Activated effector memory CD4-positive, alpha-beta T cell treated with anti-CD3 and anti-CD28 coated beads, Interleukin-2, amount 50 U/mL, for 16 hours (primary cell): ENCODE measurements at regions not wholly inside any gene's neighbourhood (a gene's known extent, or its start where the extent isn't known, plus 50 kb on each side); places are given as distances from the start of the nearest gene placed in this dataset.
A peak's percentile ranks its signal among the peaks of the same experiment; 100 is the strongest.

Source experiments
- DNase-seq: peaks from one replicate; pipeline ENCODE4 v3.0.0-alpha.2; 2020

DNA sequence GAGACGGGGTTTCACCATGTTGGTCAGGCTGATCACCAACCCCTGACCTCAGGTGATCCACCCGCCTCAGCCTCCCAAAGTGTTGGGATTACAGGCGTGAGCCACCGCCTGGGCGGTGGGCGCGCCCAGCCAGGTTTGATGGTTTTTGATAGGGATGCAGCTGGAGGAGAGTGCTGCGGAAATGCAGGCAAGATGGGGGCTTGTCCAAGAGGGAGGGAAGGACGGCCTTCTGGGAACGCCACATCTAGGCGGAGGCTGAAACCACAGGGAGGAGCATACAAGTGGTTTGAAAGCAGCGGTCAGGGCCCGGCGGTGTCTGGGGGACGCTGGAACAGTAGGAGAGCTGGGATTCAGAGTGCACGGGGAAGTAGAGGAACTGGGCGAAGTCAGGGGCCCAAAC is 134.6 kb downstream of the VRK1 start:
- DNase-seq: peak; percentile 25

- DNase-seq: peak; percentile 21
These were observed 137.6 kb downstream of the VRK1 start for GRCh38 chr14:96934638-96935330.

GRCh38 chr14:96938946-96939345 is 141.8 kb downstream of the VRK1 start:
- DNase-seq: peak; percentile 52

DNA sequence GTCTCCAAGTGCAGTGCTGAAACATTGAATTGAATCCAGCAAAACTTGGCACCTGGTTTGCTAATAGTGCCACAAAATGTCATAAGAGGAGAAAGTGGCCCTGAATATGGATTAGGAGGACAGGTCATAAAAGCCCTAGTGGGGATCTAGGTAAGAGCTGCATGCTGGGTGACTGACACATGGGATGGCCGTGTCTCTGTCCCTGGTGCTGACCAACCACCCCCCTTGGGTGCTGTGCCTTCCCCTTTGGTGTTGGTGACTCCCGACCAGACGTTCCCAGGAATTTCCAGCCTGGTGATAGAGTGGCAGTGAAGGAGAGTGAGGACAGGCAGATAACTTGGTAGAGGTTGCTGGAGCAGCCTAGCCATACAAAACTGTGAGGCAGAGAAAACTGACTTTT is 142.8 kb downstream of the VRK1 start:
- DNase-seq: peak; percentile 36

DNA sequence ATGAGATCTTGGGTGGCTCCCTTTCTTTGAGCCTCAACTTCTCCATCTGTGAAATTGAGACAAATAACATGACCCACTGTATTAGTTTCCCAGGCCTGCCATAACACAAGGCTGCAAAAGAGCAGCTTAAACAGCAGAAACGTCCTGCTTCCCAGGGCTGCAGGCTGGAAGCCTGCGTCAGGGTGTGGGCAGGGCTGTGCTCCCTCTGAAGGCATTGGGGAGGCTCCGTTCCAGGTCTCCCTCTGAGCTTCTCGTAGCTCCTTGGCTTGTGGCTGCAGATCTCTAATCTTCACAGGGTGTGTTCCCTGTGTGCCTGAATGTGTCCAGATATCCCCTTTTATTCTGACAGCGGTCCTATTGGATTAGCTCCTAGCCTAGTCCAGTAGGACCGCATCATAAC is 147.1 kb downstream of the VRK1 start:
- no peak for DNase-seq

DNA sequence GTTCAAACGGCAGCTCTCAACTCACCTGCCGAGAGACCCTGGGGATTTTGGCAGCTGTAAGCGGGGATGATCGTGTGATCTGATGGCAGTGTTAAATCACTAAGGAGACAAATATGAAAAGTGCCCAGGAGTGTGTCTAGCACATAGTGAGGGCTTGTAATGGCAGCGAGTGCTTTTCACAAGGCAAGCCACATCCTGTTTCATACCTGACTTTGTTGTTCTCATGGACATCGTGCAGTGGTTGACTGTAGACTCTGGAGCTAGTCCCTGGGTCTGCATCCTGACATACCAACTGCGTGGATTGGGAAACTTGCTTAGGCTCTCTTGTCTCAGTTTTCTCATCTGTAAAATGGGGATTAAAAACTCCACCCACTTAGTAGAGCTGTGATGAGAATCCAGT is 148.5 kb downstream of the VRK1 start:
- DNase-seq: no peak

DNA sequence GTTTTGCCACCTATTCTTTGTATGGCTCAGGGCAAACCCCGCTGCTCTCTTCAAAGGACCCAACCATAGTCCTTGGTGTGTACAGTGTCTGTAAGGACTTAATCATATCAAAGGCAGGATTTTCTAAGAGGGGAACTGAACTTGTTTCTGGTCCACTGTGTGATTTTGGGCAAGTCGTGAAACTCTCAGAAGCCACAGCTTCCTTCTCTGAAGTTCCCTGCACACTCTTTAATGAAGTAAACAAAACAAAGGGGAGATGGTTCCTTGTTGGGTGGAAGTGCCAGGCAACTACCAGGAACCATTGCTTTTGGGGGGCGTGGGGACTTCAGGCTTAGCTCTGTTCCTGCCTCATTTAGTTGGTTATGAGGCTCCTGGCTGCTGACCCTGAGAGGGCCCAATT is 152.4 kb downstream of the VRK1 start:
- no peak for DNase-seq

DNA sequence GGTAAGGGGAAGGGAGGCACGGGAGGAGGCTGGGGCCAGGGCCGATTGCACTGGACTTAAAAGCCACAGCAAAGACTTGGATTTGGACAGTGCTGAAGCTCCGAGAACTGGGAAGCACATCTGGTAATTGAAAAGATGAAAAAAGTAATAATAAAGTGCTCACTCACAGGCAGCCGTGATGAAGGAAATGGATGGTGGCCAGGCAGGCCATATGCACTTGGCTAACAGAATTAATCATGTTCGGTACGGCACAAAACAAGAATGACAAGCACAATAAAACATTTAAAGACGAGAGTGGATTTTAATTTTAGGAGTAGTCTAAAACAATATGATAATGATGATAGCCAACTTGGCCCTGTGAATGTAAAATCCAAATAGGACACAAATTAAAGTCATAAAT is 154.3 kb downstream of the VRK1 start:
- no peak for DNase-seq

DNA sequence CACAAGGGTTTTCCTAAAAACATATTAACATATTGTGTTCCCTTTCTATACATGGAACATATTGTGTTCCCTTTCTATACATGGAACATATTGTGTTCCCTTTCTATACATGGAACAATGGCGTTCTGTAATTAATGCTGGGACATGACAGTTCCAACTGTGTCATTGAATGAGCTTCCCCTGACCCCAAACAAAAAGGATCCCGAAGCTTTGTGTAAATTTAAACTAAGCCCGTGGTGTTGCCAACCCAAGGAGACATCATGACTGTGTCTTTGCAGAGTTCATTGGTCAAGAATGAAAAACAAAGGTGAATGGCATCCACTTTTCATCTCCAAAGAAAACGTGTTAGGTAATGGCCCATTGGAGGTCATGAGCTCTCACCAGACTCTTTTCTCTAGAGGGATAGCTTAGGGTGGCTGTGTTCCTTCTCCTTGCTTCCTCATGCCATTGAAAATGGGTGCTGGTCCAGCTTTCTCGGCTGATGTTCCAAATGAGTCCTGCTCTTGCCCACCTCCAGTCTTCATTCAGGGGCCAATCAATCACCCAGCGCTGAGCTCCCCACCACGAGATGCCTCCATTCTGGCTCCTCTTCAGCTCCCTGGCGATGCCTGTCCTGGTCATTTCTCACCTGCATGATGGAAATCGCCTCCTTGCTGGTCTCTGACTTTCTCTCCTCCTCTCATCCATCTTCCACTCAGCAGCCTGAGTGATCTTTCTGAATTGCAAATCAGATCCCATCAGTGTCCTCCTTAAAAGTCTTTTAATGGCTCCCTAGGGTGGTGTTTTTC is 156.1 kb downstream of the VRK1 start:
- no peak for DNase-seq

- no peak for DNase-seq
These were observed 156.6 kb downstream of the VRK1 start for GRCh38 chr14:96953875-96954185.

DNA sequence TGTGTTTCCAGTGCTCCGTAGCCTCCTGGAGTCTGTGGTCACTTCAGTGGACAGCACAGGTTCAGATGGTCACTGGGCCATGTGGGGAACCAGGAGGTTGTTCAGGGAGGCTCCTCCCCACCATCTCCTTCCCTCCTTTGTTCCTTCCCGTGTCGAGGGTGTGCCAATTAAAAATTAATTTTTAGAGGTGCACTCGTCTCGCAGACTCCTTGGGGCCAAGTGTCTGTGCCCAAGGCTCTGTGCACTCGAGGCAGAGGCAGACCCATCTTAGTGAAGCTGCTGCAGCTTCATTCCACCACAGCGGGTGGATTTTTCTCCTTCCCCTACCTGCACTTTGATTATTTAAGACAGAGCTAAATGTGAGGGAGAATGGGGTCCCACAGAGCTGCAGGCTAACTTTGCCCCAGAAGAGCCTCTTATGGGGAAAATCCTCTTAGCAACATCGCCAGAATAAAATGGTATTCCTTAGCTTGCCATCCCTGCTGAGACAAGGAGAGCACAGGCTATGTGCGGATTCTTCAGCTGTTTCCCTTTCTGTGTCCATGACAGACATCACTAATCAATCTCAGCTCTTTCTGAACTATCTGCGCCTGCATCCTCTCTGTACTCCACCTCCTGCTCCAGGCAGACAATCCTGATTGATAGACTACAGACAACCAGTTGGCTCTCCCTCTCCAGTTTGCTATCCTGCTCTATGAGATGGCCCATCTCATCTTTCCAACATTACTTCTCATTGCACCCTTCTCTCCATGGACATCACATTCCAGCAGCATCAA is 159.5 kb downstream of the VRK1 start:
- DNase-seq: no peak

DNA sequence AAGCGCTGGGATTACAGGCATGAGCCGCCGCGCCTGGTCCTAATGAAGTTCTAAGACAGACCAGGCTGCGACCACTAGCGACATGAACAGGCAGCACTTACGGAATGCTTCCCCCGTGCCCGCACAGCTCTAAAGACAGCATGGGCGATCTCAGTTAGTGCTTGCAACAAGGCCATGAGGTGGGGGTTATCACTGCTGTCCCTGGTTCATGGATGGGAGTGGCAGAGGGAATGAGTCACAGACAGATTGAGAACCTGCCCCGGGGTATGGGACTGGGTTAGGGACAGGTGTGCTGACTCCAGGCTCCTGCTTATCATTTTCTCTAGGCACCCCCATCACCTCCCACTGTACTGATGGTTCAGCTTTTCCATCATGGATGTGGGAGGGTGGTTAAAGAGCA is 160.9 kb downstream of the VRK1 start:
- no peak for DNase-seq

GRCh38 chr14:96959992-96960391 is 162.8 kb downstream of the VRK1 start:
- DNase-seq: no peak

DNA sequence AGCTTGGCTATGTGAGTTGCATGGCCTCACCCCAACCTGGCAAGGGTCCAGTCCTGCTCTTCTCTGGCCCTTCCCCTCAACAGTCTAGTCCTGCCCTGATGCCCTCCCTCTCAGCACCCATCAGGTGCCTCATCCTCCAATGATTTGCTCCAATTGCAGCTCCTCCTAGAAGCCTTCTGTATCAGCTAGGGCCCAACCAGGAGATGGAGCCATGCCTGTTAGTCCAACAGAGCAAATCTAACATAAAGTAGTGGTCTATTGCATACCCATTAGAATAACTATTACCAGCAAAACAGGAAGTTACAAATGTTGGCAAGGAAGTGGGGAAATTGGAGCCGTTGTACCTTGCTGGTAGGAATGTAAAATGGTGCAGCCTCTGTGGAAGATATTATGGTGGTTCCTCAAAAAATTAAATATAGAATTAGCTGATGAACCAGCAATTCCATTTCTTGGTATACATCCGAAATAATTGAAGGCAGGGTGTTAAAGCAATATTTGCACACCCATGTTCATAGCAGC is 163.5 kb downstream of the VRK1 start:
- no peak for DNase-seq

DNA sequence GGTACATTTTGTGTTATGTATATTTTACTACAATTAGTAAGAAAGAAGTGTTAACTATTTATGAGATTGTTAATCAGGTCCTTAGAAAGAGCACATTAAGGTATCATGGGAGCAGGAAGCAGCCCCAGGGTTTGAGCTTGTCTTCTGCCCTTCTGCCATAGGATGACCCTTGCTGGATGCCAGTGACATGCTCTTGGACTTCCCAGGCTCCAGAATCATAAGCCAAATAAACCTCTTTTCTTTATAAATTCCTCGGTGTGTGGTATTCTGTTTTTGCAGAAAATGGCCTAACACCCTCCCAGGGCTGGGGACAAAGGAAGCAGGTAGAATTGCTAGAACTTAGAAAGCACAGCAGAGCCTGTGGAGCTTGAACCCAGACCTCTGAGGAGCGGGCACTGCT is 164.7 kb downstream of the VRK1 start:
- DNase-seq: no peak

GRCh38 chr14:96962337-96962736 is 165.2 kb downstream of the VRK1 start:
- DNase-seq: no peak

- no peak for DNase-seq
These were observed 167.7 kb downstream of the VRK1 start for GRCh38 chr14:96964726-96965415.

- no peak for DNase-seq
These were observed 168.9 kb downstream of the VRK1 start for GRCh38 chr14:96965885-96966595.

DNA sequence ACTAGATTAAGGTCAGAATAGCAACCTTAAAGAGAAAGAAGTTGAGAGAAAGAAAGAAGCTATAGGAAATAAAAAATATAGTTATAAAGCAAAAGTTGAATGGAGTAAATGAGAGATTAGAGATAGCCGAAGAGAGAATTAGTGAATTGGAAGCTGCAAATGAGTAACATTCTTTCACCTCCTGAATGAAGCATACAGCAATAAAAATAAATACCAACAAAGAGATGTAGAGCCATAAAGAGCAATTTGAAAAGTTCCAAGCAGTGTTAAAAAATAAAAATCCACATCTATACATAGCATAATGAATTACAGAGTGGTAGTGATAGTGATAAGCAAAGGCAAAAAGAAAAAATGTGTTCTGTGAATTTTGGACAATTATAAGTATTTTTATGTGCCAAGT is 177.9 kb downstream of the VRK1 start:
- DNase-seq: no peak

- DNase-seq: no peak
These were observed 181.5 kb downstream of the VRK1 start for GRCh38 chr14:96978525-96979272.

GRCh38 chr14:96979611-96980074 is 182.5 kb downstream of the VRK1 start:
- DNase-seq: no peak

DNA sequence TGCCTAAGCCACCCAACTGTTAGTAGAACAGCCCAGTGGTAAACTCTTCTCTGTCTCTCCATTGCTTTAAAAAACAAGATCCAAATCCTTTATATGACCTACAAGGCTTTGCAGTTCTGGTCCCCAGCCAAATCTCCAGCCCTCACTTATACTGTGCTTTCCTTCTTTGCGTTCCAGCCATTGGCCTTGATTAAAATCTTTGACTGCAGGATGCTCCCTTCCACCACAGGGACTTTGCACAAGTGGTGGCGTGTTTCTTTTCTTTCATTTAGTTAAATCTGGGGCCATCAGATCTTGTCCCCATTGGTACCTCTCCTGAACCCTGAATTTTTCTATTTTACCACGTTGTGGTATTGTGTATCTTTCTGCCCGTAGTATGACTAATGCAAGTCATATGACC is 183.7 kb downstream of the VRK1 start:
- DNase-seq: no peak
